ENCODE measurements at regions not wholly inside any gene's neighbourhood (a gene's known extent, or its start where the extent isn't known, plus 50 kb on each side); places are given as distances from the start of the nearest gene placed in this dataset.

- Histone ChIP-seq H3K36me3 (no peaks in the 10 kb centered on the region), H3K9me3 (no peaks in the 10 kb centered on the region), H3K4me3 (no peak overlapping the region), H3K27me3 (no peaks in the 10 kb centered on the region), H3K4me1 (peaks cover 0 to 12% (median 2%) of the 10 kb centered on the region in 4 donors), H3K27ac (no peak overlapping the region)
- DNase-seq = no peak
- intact Hi-C loops (cut with DNase I; ENCODE audit: low total_unique reads) = no loop called here
- TF ChIP-seq CTCF (IDR thresholded peaks at IDR 0.05) = no peak
These were observed 91.6 kb upstream of the NR4A3 start for GRCh38 chr9:99730062-99730461.

- H3K4me1 ChIP-seq = peaks cover 0 to 12% (median 2%) of the 10 kb centered on the region in 4 donors
- intact Hi-C loops (cut with DNase I; ENCODE audit: low total_unique reads) = no loop called here
- DNase-seq = no peak
- no peak overlapping the region for H3K27ac ChIP-seq
- no peak for TF ChIP-seq CTCF (IDR thresholded peaks at IDR 0.05)
- H3K36me3 ChIP-seq = no peaks in the 10 kb centered on the region
- no peaks in the 10 kb centered on the region for H3K9me3 ChIP-seq
- H3K27me3 ChIP-seq = no peaks in the 10 kb centered on the region
- H3K4me3 ChIP-seq = no peak overlapping the region
These were observed 89.7 kb upstream of the NR4A3 start for GRCh38 chr9:99731950-99732349.

GRCh38 chr9:99732715-99733114 is 89.0 kb upstream of the NR4A3 start:
- no peaks in the 10 kb centered on the region for H3K9me3 ChIP-seq
- H3K4me1 ChIP-seq = peaks cover 0 to 12% (median 2%) of the 10 kb centered on the region in 4 donors
- no peaks in the 10 kb centered on the region for H3K36me3 ChIP-seq
- no peak for TF ChIP-seq CTCF (IDR thresholded peaks at IDR 0.05)
- no peak overlapping the region for H3K27ac ChIP-seq
- H3K4me3 ChIP-seq = peak overlapping the region in 1 of 2 donors; percentile 14
- H3K27me3 ChIP-seq = no peaks in the 10 kb centered on the region
- intact Hi-C loops (cut with DNase I; ENCODE audit: low total_unique reads) = no loop called here
- DNase-seq = no peak

GRCh38 chr9:99735041-99735440 is 86.6 kb upstream of the NR4A3 start:
- TF ChIP-seq CTCF (IDR thresholded peaks at IDR 0.05) = no peak
- no peak overlapping the region for H3K4me3 ChIP-seq
- H3K9me3 ChIP-seq = no peaks in the 10 kb centered on the region
- H3K27ac ChIP-seq = no peak overlapping the region
- no peaks in the 10 kb centered on the region for H3K36me3 ChIP-seq
- H3K27me3 ChIP-seq = no peaks in the 10 kb centered on the region
- no peak for DNase-seq
- peaks cover 0 to 12% (median 2%) of the 10 kb centered on the region in 4 donors for H3K4me1 ChIP-seq
- intact Hi-C loops (cut with DNase I; ENCODE audit: low total_unique reads) = no loop called here

- Histone ChIP-seq H3K36me3 (no peaks in the 10 kb centered on the region), H3K9me3 (no peaks in the 10 kb centered on the region), H3K27me3 (no peaks in the 10 kb centered on the region), H3K4me1 (peaks cover 0 to 12% (median 2%) of the 10 kb centered on the region in 4 donors), H3K27ac (no peak overlapping the region), H3K4me3 (no peak overlapping the region)
- intact Hi-C loops (cut with DNase I; ENCODE audit: low total_unique reads) = no loop called here
- TF ChIP-seq CTCF (IDR thresholded peaks at IDR 0.05) = no peak
- no peak for DNase-seq
These were observed 85.4 kb upstream of the NR4A3 start for GRCh38 chr9:99736291-99736690.

- Histone ChIP-seq H3K27me3 (no peaks in the 10 kb centered on the region), H3K4me1 (peaks cover 0 to 7% (median 0%) of the 10 kb centered on the region in 4 donors), H3K36me3 (no peaks in the 10 kb centered on the region), H3K9me3 (no peaks in the 10 kb centered on the region), H3K4me3 (no peak overlapping the region), H3K27ac (no peak overlapping the region)
- no peak for DNase-seq
- no peak for TF ChIP-seq CTCF (IDR thresholded peaks at IDR 0.05)
- intact Hi-C loops (cut with DNase I; ENCODE audit: low total_unique reads) = no loop called here
These were observed 84.0 kb upstream of the NR4A3 start for GRCh38 chr9:99737649-99738048.

Measured in tibial artery (tissue), 4 donors.